Mesodermal cell (in vitro differentiated cells): ENCODE measurements at regions not wholly inside any gene's neighbourhood (a gene's known extent, or its start where the extent isn't known, plus 50 kb on each side); places are given as distances from the start of the nearest gene placed in this dataset.

Experiments used
- H3K27ac ChIP-seq: 2 replicates; pipeline ENCODE4 v1.7.0; 2013; ENCODE audit warnings: mild to moderate bottlenecking, low read depth, low read length, moderate library complexity; ENCODE audit not compliant: severe bottlenecking
- H3K36me3 ChIP-seq: 2 replicates; pipeline ENCODE4 v1.7.1; 2013; ENCODE audit warnings: mild to moderate bottlenecking, low read length, moderate library complexity; ENCODE audit not compliant: control insufficient read depth, insufficient read depth
- H3K4me1 ChIP-seq: one replicate; pipeline ENCODE4 v1.7.1; 2013; ENCODE audit warnings: mild to moderate bottlenecking, low read length; ENCODE audit not compliant: insufficient read depth, control insufficient read depth, poor library complexity, severe bottlenecking
- H3K4me3 ChIP-seq: 2 replicates; pipeline ENCODE4 v1.7.0; 2013; ENCODE audit warnings: low read length, control low read depth, mild to moderate bottlenecking; ENCODE audit not compliant: insufficient read depth, poor library complexity, severe bottlenecking; ENCODE audit errors: extremely low read depth
- H3K9me3 ChIP-seq: 2 replicates; pipeline ENCODE4 v1.7.1; 2013; ENCODE audit warnings: mild to moderate bottlenecking, low read length, moderate library complexity; ENCODE audit not compliant: control insufficient read depth
- WGBS, 2 experiments: methylation state at CpG; one replicate each; pipeline ENCODE4 v1.1.5; 2013; ENCODE audit warnings: missing lambda C conversion rate in 2 of 2; ENCODE audit not compliant: insufficient coverage in 2 of 2; 5-methylcytosine and 5-hydroxymethylcytosine counted together

- H3K4me1 ChIP-seq = peaks cover 5% of the 10 kb centered on the region
- H3K4me3 ChIP-seq = no peak overlapping the region
- no peaks in the 10 kb centered on the region for H3K9me3 ChIP-seq
- H3K27ac ChIP-seq = no peak overlapping the region
- WGBS, 2 experiments = 84 to 100% methylated on average over 3 of the region's 3 CpGs
- H3K36me3 ChIP-seq = no peaks in the 10 kb centered on the region
These were observed 175.6 kb downstream of the BCL11A start for GRCh38 chr2:60377825-60378224.

GRCh38 chr2:60376252-60376651, 177.2 kb downstream of the BCL11A start:
- no peak overlapping the region for H3K27ac ChIP-seq
- WGBS, 2 experiments = 93% methylated on average over 2 of the region's 3 CpGs; no CpG with 5 or more reads in 1 of the 2 experiments
- H3K4me3 ChIP-seq = no peak overlapping the region
- no peaks in the 10 kb centered on the region for H3K9me3 ChIP-seq
- H3K4me1 ChIP-seq = peaks cover 5% of the 10 kb centered on the region
- no peaks in the 10 kb centered on the region for H3K36me3 ChIP-seq

- Histone ChIP-seq H3K4me3 (no peak overlapping the region), H3K36me3 (no peaks in the 10 kb centered on the region), H3K27ac (no peak overlapping the region), H3K9me3 (no peaks in the 10 kb centered on the region), H3K4me1 (peaks cover 9% of the 10 kb centered on the region)
- WGBS, 2 experiments = 71 to 100% methylated on average over 1 of the region's 3 CpGs
These were observed 181.8 kb downstream of the BCL11A start for GRCh38 chr2:60371681-60372080.

- Histone ChIP-seq H3K36me3 (no peaks in the 10 kb centered on the region), H3K9me3 (no peaks in the 10 kb centered on the region), H3K4me3 (no peak overlapping the region), H3K4me1 (peaks cover 12% of the 10 kb centered on the region), H3K27ac (no peak overlapping the region)
- 82 to 91% methylated on average over 6 to 9 of the region's 9 CpGs for WGBS, 2 experiments
These were observed 182.2 kb downstream of the BCL11A start for GRCh38 chr2:60371219-60371618.

- Histone ChIP-seq H3K9me3 (no peaks in the 10 kb centered on the region), H3K4me3 (no peak overlapping the region), H3K4me1 (peaks cover 16% of the 10 kb centered on the region), H3K36me3 (no peaks in the 10 kb centered on the region), H3K27ac (no peak overlapping the region)
- 88 to 100% methylated on average over 2 of the region's 4 CpGs for WGBS, 2 experiments
These were observed 182.6 kb downstream of the BCL11A start for GRCh38 chr2:60370814-60371213.

GRCh38 chr2:60368456-60368855, 185.0 kb downstream of the BCL11A start:
- H3K27ac ChIP-seq = no peak overlapping the region
- H3K36me3 ChIP-seq = no peaks in the 10 kb centered on the region
- 80 to 86% methylated on average over 1 of the region's 2 CpGs for WGBS, 2 experiments
- H3K4me3 ChIP-seq = no peak overlapping the region
- no peaks in the 10 kb centered on the region for H3K9me3 ChIP-seq
- H3K4me1 ChIP-seq = peaks cover 28% of the 10 kb centered on the region

- WGBS, 2 experiments = 82 to 95% methylated on average over 3 to 4 of the region's 4 CpGs
- Histone ChIP-seq H3K4me3 (no peak overlapping the region), H3K9me3 (no peaks in the 10 kb centered on the region), H3K27ac (peak overlapping the region; percentile 81), H3K4me1 (peaks cover 28% of the 10 kb centered on the region), H3K36me3 (no peaks in the 10 kb centered on the region)
These were observed 187.2 kb downstream of the BCL11A start for GRCh38 chr2:60366135-60366712.

- Histone ChIP-seq H3K27ac (peak overlapping the region; percentile 81), H3K4me1 (peaks cover 28% of the 10 kb centered on the region), H3K4me3 (no peak overlapping the region), H3K9me3 (no peaks in the 10 kb centered on the region), H3K36me3 (no peaks in the 10 kb centered on the region)
- WGBS, 2 experiments = 71 to 75% methylated on average over 2 of the region's 5 CpGs
These were observed 187.9 kb downstream of the BCL11A start for GRCh38 chr2:60365556-60365955.

- no peaks in the 10 kb centered on the region for H3K36me3 ChIP-seq
- H3K4me1 ChIP-seq = peaks cover 28% of the 10 kb centered on the region
- no peak overlapping the region for H3K4me3 ChIP-seq
- no peak overlapping the region for H3K27ac ChIP-seq
- 87 to 88% methylated on average over 6 of the region's 9 CpGs for WGBS, 2 experiments
- H3K9me3 ChIP-seq = no peaks in the 10 kb centered on the region
These were observed 189.0 kb downstream of the BCL11A start for GRCh38 chr2:60364491-60364890.

GRCh38 chr2:60361498-60361897, 192.0 kb downstream of the BCL11A start:
- Histone ChIP-seq H3K27ac (no peak overlapping the region), H3K4me1 (peaks cover 23% of the 10 kb centered on the region), H3K4me3 (no peak overlapping the region), H3K36me3 (no peaks in the 10 kb centered on the region), H3K9me3 (no peaks in the 10 kb centered on the region)
- WGBS, 2 experiments = no CpG with 5 or more reads among the region's 1 CpG

GRCh38 chr2:60359569-60359968, 193.9 kb downstream of the BCL11A start:
- no peaks in the 10 kb centered on the region for H3K36me3 ChIP-seq
- no peaks in the 10 kb centered on the region for H3K9me3 ChIP-seq
- WGBS, 2 experiments = 90% methylated on average over 2 of the region's 5 CpGs; no CpG with 5 or more reads in 1 of the 2 experiments
- no peak overlapping the region for H3K27ac ChIP-seq
- H3K4me1 ChIP-seq = peaks cover 6% of the 10 kb centered on the region
- no peak overlapping the region for H3K4me3 ChIP-seq
